HepG2 (cell line): ENCODE measurements at regions not wholly inside any gene's neighbourhood (a gene's known extent, or its start where the extent isn't known, plus 50 kb on each side); places are given as distances from the start of the nearest gene placed in this dataset.

ENCODE experiments used
- ATF6 ChIP-seq: sonication (generic); formaldehyde crosslinking; conservative IDR thresholded peaks from 2 replicates; pipeline ENCODE4 v1.4.0; 2020; ENCODE audit warnings: missing genetic modification reagents
- CC2D1A ChIP-seq: sonication (generic); formaldehyde crosslinking; IDR thresholded peaks from 2 replicates; pipeline ENCODE4 v1.8.1; 2023; ENCODE audit warnings: mild to moderate bottlenecking, missing genetic modification reagents
- CTCF ChIP-seq: sonication (generic); formaldehyde crosslinking; IDR thresholded peaks from 2 replicates; pipeline ENCODE4 v1.5.0; 2020; ENCODE audit warnings: mild to moderate bottlenecking, missing genetic modification reagents, moderate library complexity
- DDIT3 ChIP-seq: sonication (generic); formaldehyde crosslinking; IDR thresholded peaks from 2 replicates; pipeline ENCODE4 v1.4.0; 2020; ENCODE audit warnings: mild to moderate bottlenecking, missing genetic modification reagents
- EP300 ChIP-seq, 3 experiments: sonication (generic) in 1 of 3; formaldehyde crosslinking in 1 of 3; IDR thresholded peaks; 2 replicates each; pipeline versions ENCODE4 v1.5.1 to v1.6.1; 2011 to 2020; ENCODE audit warnings: low read depth in 2 of 3, low read length in 2 of 3, borderline replicate concordance in 1 of 3, improper control_type of control experiment in 1 of 3, mild to moderate bottlenecking in 1 of 3, missing genetic modification reagents in 1 of 3, moderate library complexity in 1 of 3
- GABPB1 ChIP-seq: IDR thresholded peaks from 2 replicates; pipeline ENCODE4 v1.6.1; 2016; ENCODE audit warnings: mild to moderate bottlenecking, missing genetic modification reagents, moderate library complexity, missing compliant biosample characterization
- JUND ChIP-seq: sonication (generic); formaldehyde crosslinking; IDR thresholded peaks from 2 replicates; pipeline ENCODE4 v1.8.0; 2022; ENCODE audit warnings: mild to moderate bottlenecking, missing genetic modification reagents
- MTERF4 ChIP-seq: sonication (generic); formaldehyde crosslinking; IDR thresholded peaks from 2 replicates; pipeline ENCODE4 v1.8.0; 2023; ENCODE audit warnings: mild to moderate bottlenecking, missing genetic modification reagents
- NCOR1 ChIP-seq: fragments of 200-600 bp; sonication (generic); IDR thresholded peaks from 2 replicates; pipeline ENCODE4 v1.7.0; 2017; ENCODE audit warnings: antibody characterized with exemption, low read length, borderline replicate concordance
- PCBP2 ChIP-seq: fragments of 200-400 bp; formaldehyde crosslinking; optimal IDR thresholded peaks from 2 replicates; pipeline ENCODE3; 2018; ENCODE audit warnings: low read length, low read depth; ENCODE audit not compliant: poor library complexity, severe bottlenecking
- RFX1 ChIP-seq: fragments of 450-650 bp; IDR thresholded peaks from 2 replicates; pipeline ENCODE4 v1.6.1; 2017
- SALL1 ChIP-seq: sonication (generic); formaldehyde crosslinking; IDR thresholded peaks from 2 replicates; pipeline ENCODE4 v1.8.0; 2022; ENCODE audit warnings: mild to moderate bottlenecking, missing genetic modification reagents
- ZBTB34 ChIP-seq: sonication (generic); formaldehyde crosslinking; IDR thresholded peaks from 2 replicates; pipeline ENCODE4 v1.8.0; 2022; ENCODE audit warnings: mild to moderate bottlenecking, missing genetic modification reagents

GRCh38 chr20:53809728-53810365, 216.2 kb upstream of the ZNF217 start:
- TF ChIP-seq DDIT3 (CRISPR knock-in tag) (no peak), NCOR1 (no peak), GABPB1 (CRISPR knock-in tag) (no peak), CTCF (no peak), CC2D1A (CRISPR knock-in tag) (no peak), ATF6 (CRISPR knock-in tag) (no peak), SALL1 (CRISPR knock-in tag) (no peak), JUND (CRISPR knock-in tag) (no peak), RFX1 (no peak), PCBP2 (no peak), EP300 (IDR thresholded peaks at IDR 0.05; ENCODE audit: low read depth in 2 of 2, low read length in 2 of 2) (no peak), EP300 (CRISPR knock-in tag; IDR thresholded peaks at IDR 0.05; ENCODE audit: borderline replicate concordance) (no peak), ZBTB34 (CRISPR knock-in tag) (no peak), MTERF4 (no peak)
